H1 (cell line): ENCODE measurements at regions not wholly inside any gene's neighbourhood (a gene's known extent, or its start where the extent isn't known, plus 50 kb on each side); places are given as distances from the start of the nearest gene placed in this dataset.

Experiments
- EP300 ChIP-seq, 2 experiments: IDR thresholded peaks; 1 replicate in 1 of 2; 2 replicates in 1 of 2; pipeline ENCODE4 v1.6.1; 2011 to 2012; ENCODE audit warnings: low read depth in 2 of 2, low read length in 2 of 2, mild to moderate bottlenecking in 2 of 2, borderline replicate concordance in 1 of 2, inconsistent platforms in 1 of 2, moderate library complexity in 1 of 2
- EZH2 ChIP-seq: fragments of 200-600 bp; sonication (generic); IDR thresholded peaks from 2 replicates; pipeline ENCODE4 v1.7.1; 2012; ENCODE audit warnings: low read depth, mild to moderate bottlenecking, moderate library complexity, low read length, inconsistent platforms; ENCODE audit not compliant: severe bottlenecking
- MAFK ChIP-seq: IDR thresholded peaks from 2 replicates; pipeline ENCODE4 v1.6.1; 2012; ENCODE audit warnings: low read depth, mild to moderate bottlenecking, improper control_type of control experiment, low read length
- RBBP5 ChIP-seq: IDR thresholded peaks from 2 replicates; pipeline ENCODE4 v1.7.1; 2012; ENCODE audit warnings: low read depth, mild to moderate bottlenecking, inconsistent platforms, low read length, moderate library complexity, borderline replicate concordance
- TBP ChIP-seq: IDR thresholded peaks from 2 replicates; pipeline ENCODE4 v1.6.1; 2011; ENCODE audit warnings: low read depth, low read length, improper control_type of control experiment
- TEAD4 ChIP-seq: IDR thresholded peaks from 2 replicates; pipeline ENCODE4 v1.6.1; 2012; ENCODE audit warnings: low read depth, low read length, inconsistent platforms, mixed read lengths
- ZNF274 ChIP-seq: IDR thresholded peaks from 2 replicates; pipeline ENCODE4 v1.7.0; 2012; ENCODE audit warnings: low read length, borderline replicate concordance; ENCODE audit errors: extremely low read depth

GRCh38 chr17:33526717-33527116, 233.6 kb upstream of the ASIC2 start:
- TF ChIP-seq ZNF274 (no peak), TBP (no peak), TEAD4 (no peak), RBBP5 (no peak), EP300 (IDR thresholded peaks at IDR 0.05; ENCODE audit: borderline replicate concordance in 1 of 2, low read depth in 2 of 2, low read length in 2 of 2) (no peak), MAFK (no peak), EZH2 (no peak)
